ENCODE measurements at regions not wholly inside any gene's neighbourhood (a gene's known extent, or its start where the extent isn't known, plus 50 kb on each side); places are given as distances from the start of the nearest gene placed in this dataset.

DNA sequence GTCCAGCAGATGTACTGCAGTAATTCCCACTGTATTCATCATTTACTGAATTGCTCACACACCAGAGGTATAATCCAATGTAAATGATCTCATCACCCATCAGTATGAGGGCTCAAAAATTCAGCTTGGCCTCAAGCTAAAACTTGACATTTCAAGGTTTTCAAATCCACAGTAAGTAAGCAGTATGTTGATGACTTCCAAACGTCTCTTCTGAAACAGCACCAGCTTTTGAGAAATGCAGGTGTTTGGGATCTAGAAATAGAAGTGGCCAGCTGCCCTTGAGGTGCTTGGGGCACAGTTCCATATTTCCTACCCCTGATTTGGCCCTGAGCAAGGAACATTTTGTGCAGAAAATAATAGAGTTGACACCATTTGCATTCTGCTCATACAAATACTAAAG, 388.0 kb upstream of the TUSC1 start:
- no peak for TF ChIP-seq REST (IDR thresholded peaks at IDR 0.05; ENCODE audit: insufficient read depth in 1 of 2, low read depth in 2 of 2, low read length in 2 of 2)
- TF ChIP-seq POLR2AphosphoS5 (IDR thresholded peaks at IDR 0.05; ENCODE audit: low read depth, low read length), result no peak
- TF ChIP-seq TAF1 (IDR thresholded peaks at IDR 0.05; ENCODE audit: borderline replicate concordance, insufficient read depth, low read length), result no peak
- TF ChIP-seq FOXP2 (optimal IDR thresholded peaks at IDR 0.05; ENCODE audit: borderline replicate concordance, extremely low read depth, extremely low read length, insufficient read depth), result no peak
- no peak for TF ChIP-seq SIN3A (IDR thresholded peaks at IDR 0.05; ENCODE audit: borderline replicate concordance, insufficient read depth, low read length)

GRCh38 chr9:26061948-26062575, 383.8 kb upstream of the TUSC1 start:
- TF ChIP-seq FOXP2 (optimal IDR thresholded peaks at IDR 0.05; ENCODE audit: borderline replicate concordance, extremely low read depth, extremely low read length, insufficient read depth) (no peak), POLR2AphosphoS5 (IDR thresholded peaks at IDR 0.05; ENCODE audit: low read depth, low read length) (no peak), TAF1 (IDR thresholded peaks at IDR 0.05; ENCODE audit: borderline replicate concordance, insufficient read depth, low read length) (no peak), REST (IDR thresholded peaks at IDR 0.05; ENCODE audit: insufficient read depth in 1 of 2, low read depth in 2 of 2, low read length in 2 of 2) (no peak), SIN3A (IDR thresholded peaks at IDR 0.05; ENCODE audit: borderline replicate concordance, insufficient read depth, low read length) (no peak)

DNA sequence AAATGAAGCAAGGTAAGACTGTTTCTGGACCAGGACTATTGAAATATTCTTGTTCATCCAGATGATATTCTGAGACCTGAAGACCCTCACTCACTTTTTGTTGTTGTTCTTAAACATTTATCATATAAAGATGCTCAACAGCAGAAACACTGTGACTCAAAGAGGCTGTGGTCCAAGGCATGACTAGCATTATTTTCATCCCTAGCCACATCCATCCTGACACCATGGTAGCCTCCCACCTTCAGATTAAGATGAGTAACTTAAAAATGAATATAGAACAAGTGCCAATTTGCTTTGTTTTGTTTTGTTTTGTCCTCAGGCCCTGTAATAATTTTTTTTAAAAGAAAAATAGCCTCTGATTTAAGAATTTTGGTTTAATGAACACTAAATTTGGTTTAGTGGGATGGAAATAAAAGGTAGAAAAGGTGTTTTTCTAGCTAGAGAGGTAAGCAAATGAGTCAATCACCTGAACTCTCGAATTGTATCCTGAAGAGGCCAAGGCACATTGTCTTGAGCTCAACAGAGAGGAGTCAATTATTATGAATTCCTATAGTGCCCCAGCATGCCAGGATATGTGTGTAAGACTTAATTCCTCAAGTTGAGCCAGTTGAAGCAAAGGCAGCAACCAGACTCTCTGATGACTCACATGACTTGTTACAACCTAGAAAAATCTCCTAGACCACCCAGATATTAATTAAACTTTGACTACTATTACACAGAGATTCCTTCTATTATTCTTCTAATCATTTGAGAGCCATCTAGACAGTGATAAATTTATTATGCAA, 380.1 kb upstream of the TUSC1 start:
- no peak for TF ChIP-seq TAF1 (IDR thresholded peaks at IDR 0.05; ENCODE audit: borderline replicate concordance, insufficient read depth, low read length)
- no peak for TF ChIP-seq SIN3A (IDR thresholded peaks at IDR 0.05; ENCODE audit: borderline replicate concordance, insufficient read depth, low read length)
- no peak for TF ChIP-seq POLR2AphosphoS5 (IDR thresholded peaks at IDR 0.05; ENCODE audit: low read depth, low read length)
- no peak for TF ChIP-seq FOXP2 (optimal IDR thresholded peaks at IDR 0.05; ENCODE audit: borderline replicate concordance, extremely low read depth, extremely low read length, insufficient read depth)
- no peak for TF ChIP-seq REST (IDR thresholded peaks at IDR 0.05; ENCODE audit: insufficient read depth in 1 of 2, low read depth in 2 of 2, low read length in 2 of 2)

DNA sequence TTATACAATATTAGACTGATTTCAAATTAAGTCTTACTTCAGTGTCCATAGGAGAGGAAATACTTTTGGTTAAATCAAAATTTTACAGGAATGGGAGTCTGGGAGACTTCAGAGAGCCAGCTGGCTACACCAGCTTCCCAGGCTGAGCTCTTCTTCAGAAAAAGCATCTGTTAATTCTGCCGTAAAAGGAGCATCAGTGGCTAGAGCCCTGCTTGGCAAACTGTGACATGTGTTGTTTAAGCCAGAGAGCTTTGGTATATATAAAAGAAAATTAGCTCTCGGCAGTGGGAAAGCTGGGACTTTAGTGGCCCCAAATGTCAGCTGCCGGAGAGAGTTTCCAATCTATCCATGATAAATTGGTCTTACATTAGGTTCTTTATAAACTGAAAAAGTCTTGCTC, 378.8 kb upstream of the TUSC1 start:
- TF ChIP-seq REST (IDR thresholded peaks at IDR 0.05; ENCODE audit: insufficient read depth in 1 of 2, low read depth in 2 of 2, low read length in 2 of 2), result no peak
- TF ChIP-seq FOXP2 (optimal IDR thresholded peaks at IDR 0.05; ENCODE audit: borderline replicate concordance, extremely low read depth, extremely low read length, insufficient read depth), result no peak
- TF ChIP-seq POLR2AphosphoS5 (IDR thresholded peaks at IDR 0.05; ENCODE audit: low read depth, low read length), result no peak

All from PFSK-1 (cell line).